ENCODE measurements at regions not wholly inside any gene's neighbourhood (a gene's known extent, or its start where the extent isn't known, plus 50 kb on each side); places are given as distances from the start of the nearest gene placed in this dataset.

GRCh38 chr4:126552321-126552720 lies 1080.4 kb upstream of the INTU start:
- Histone ChIP-seq H3K4me1 (ENCODE audit: control insufficient read depth, extremely low read depth, insufficient read depth, low read length) (no peaks in the 10 kb centered on the region), H2AFZ (ENCODE audit: low read depth, low read length) (no peak overlapping the region), H3K9me1 (replicated peaks; ENCODE audit: control insufficient read depth, extremely low read depth, insufficient read depth, low read length) (no peaks in the 10 kb centered on the region), H3K4me2 (ENCODE audit: insufficient read depth, low read length) (no peak overlapping the region), H3K36me3 (ENCODE audit: control insufficient read depth in 2 of 2, extremely low read depth in 1 of 2, insufficient read depth in 2 of 2, low read length in 2 of 2) (no peaks in the 10 kb centered on the region), H3K79me2 (ENCODE audit: control insufficient read depth, insufficient read depth, low read length) (no peaks in the 10 kb centered on the region), H3K27ac (ENCODE audit: insufficient read depth, low read depth, low read length) (no peak overlapping the region), H3K4me3 (replicated peaks in 1 of 3; ENCODE audit: insufficient read depth in 1 of 3, low read depth in 1 of 3, low read length in 3 of 3) (no peak overlapping the region), H3K9ac (replicated peaks; ENCODE audit: extremely low read depth, insufficient read depth, low read length) (no peak overlapping the region), H4K20me1 (replicated peaks; ENCODE audit: control insufficient read depth, extremely low read depth, insufficient read depth, low read length) (no peaks in the 10 kb centered on the region), H3K27me3 (ENCODE audit: control insufficient read depth in 2 of 2, insufficient read depth in 2 of 2, low read length in 2 of 2) (no peaks in the 10 kb centered on the region), H3K9me3 (replicated peaks; ENCODE audit: control insufficient read depth, insufficient read depth, low read length) (no peaks in the 10 kb centered on the region)
- dilution Hi-C loops (cut with MboI; ENCODE audit: extremely low pct_ligation_motif_present, low sequenced_read_pairs), result no loop called here
- BruUV-seq (replicated peaks), result no TSS peak
- no peak for FAIRE-seq
- CTCF ChIA-PET, result interaction anchor here (1.4 to 2.2 kb wide), 2 partner anchors 8 to 31 kb away, joined by 3 to 7 read pairs; no protein-coding TSS in a partner anchor
- no peak for DNase-seq (ENCODE audit: low read depth, low spot score)
- intact Hi-C loops (cut with micrococcal nuclease), result no loop called here
- POLR2A ChIA-PET, result no interaction called here
- TF ChIP-seq POLR2AphosphoS5 (IDR thresholded peaks at IDR 0.05; ENCODE audit: insufficient read depth, low read depth, low read length), result no peak
- TF ChIP-seq MYC (IDR thresholded peaks at IDR 0.05; ENCODE audit: low read depth, low read length), result no peak
- TF ChIP-seq JUN (IDR thresholded peaks at IDR 0.05; ENCODE audit: borderline replicate concordance, insufficient read depth, insufficient read length, low read depth), result no peak
- TF ChIP-seq EZH2 (IDR thresholded peaks at IDR 0.05; ENCODE audit: borderline replicate concordance, low read depth, low read length, severe bottlenecking), result no peak
- no peak for TF ChIP-seq CTCF (IDR thresholded peaks at IDR 0.05; ENCODE audit: extremely low read depth in 1 of 2, insufficient read depth in 1 of 2, low read depth in 1 of 2, low read length in 2 of 2)
- no peak for TF ChIP-seq FOS (IDR thresholded peaks at IDR 0.05; ENCODE audit: borderline replicate concordance, insufficient read depth, low read length)
- no peak for TF ChIP-seq POLR2A (IDR thresholded peaks at IDR 0.05; ENCODE audit: low read depth, low read length)
- no peak for TF ChIP-seq GATA2 (IDR thresholded peaks at IDR 0.05; ENCODE audit: insufficient read depth, insufficient read length, low read depth, low read length)
- TF ChIP-seq, protein P1, sequence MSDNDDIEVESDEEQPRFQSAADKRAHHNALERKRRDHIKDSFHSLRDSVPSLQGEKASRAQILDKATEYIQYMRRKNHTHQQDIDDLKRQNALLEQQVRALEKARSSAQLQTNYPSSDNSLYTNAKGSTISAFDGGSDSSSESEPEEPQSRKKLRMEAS (IDR thresholded peaks at IDR 0.05; ENCODE audit: insufficient read depth, insufficient read length), result no peak
